ENCODE measurements at regions not wholly inside any gene's neighbourhood (a gene's known extent, or its start where the extent isn't known, plus 50 kb on each side); places are given as distances from the start of the nearest gene placed in this dataset.

DNA sequence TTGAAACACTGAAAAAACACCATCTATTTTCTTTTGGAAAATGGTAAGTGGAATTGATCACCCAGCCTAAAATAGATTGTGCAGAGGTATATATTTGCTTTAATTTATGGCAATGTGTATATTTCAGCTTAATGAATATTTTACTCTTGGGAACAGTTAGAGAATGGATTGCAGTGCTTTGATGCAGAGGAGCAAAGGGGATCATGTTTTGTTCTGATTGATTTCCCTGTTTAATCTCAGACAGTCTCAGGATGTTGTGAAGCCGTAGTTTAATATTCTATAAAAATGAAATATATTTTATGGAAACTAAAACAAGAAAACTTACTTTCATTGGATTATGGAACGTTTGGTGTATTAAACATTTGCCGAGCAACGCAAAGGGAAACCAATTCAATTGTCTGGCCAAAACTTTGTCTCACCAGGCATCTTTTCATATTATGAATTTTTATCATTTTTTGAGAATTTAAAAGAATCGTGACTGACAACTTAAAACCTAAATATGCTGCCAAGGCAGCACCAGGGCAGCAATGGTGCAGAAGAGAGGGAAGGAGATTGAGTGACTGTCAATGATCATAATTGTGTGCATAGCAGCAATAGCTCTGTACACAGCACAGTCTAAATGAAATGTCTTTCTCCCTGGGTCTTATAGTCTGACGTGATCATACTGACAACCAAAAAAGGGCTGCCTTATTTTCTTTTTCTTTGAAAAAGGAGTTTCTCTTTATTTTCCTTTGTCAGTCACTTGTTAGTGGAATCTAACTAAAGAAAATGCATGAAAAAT, 105.5 kb upstream of the EPHA7 start:
- TF ChIP-seq, protein P1, sequence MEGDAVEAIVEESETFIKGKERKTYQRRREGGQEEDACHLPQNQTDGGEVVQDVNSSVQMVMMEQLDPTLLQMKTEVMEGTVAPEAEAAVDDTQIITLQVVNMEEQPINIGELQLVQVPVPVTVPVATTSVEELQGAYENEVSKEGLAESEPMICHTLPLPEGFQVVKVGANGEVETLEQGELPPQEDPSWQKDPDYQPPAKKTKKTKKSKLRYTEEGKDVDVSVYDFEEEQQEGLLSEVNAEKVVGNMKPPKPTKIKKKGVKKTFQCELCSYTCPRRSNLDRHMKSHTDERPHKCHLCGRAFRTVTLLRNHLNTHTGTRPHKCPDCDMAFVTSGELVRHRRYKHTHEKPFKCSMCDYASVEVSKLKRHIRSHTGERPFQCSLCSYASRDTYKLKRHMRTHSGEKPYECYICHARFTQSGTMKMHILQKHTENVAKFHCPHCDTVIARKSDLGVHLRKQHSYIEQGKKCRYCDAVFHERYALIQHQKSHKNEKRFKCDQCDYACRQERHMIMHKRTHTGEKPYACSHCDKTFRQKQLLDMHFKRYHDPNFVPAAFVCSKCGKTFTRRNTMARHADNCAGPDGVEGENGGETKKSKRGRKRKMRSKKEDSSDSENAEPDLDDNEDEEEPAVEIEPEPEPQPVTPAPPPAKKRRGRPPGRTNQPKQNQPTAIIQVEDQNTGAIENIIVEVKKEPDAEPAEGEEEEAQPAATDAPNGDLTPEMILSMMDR (IDR thresholded peaks at IDR 0.05) = no peak
- no peak for TF ChIP-seq EZH2 (IDR thresholded peaks at IDR 0.05; ENCODE audit: borderline replicate concordance, insufficient read depth, low read depth, low read length, poor library complexity, severe bottlenecking)

All from B cell (primary cell).